ENCODE measurements at regions not wholly inside any gene's neighbourhood (a gene's known extent, or its start where the extent isn't known, plus 50 kb on each side); places are given as distances from the start of the nearest gene placed in this dataset.

DNA sequence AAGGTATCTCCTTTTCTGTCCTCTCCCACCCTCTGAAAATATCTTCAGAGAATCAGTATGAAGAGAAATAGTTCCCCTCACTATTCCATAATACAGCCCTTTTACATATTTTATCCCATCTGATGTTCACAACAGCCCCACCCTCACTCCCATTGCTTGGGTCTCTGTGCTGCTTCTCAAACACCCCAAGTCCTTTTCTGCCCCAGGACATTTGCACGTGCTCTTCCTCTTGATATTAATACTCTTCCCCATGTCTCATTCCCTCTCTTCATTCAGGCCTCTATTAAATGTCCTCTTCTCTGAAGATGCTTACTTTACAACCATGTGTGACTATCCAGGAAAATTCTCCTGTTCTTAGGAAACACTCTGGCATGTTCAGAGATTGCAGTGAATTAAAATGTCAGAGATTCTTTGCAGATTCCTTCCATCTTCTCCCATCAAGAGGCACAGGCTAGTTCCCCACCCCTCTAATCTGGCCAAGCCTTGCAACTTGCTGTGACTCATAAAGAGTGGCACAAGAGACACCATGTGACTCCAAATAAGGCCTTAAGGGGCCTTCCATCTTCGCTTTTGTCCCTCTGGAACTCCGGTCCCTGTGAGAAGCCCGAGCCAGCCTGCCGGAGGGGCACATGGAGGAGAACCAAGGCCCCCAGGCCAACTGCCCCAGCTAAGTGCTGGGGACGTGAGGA lies 128.5 kb downstream of the CHSY1 start:
- peaks cover 0 to 4% of the 10 kb centered on the region in 2 experiments; a peak in 1 of 5 replicates for H3K27me3 ChIP-seq (ENCODE audit: control insufficient read depth in 2 of 2, insufficient read depth in 2 of 2, low read length in 2 of 2)
- FAIRE-seq (no peak), DNase-seq (ENCODE audit: extremely low read depth in 1 of 4, low spot score in 3 of 4) (no peak), ATAC-seq (no peak)
- intact Hi-C loops (cut with micrococcal nuclease) (no loop called here), in situ Hi-C loops (cut with MboI) (no loop called here)
- no peak overlapping the region for H3K4me3 ChIP-seq
- peaks cover 2% of the 10 kb centered on the region; the same call in 1 of the 2 replicates for H3K9me3 ChIP-seq (replicated peaks; ENCODE audit: control insufficient read depth, insufficient read depth, low read depth, low read length)
- TF ChIP-seq RBM25 (IDR thresholded peaks at IDR 0.05; ENCODE audit: low read depth, low read length, severe bottlenecking): peak; percentile 68
- peak; percentile 75; the same call in 1 of the 2 replicates for TF ChIP-seq BCOR (IDR thresholded peaks at IDR 0.05)
- no peak for TF ChIP-seq CBX2 (IDR thresholded peaks at IDR 0.05; ENCODE audit: insufficient read depth, low read length, poor library complexity, severe bottlenecking)
- peak; percentile 42; the same call in 1 of the 2 replicates for TF ChIP-seq FOSL1 (tag; conservative IDR thresholded peaks at IDR 0.05)
- TF ChIP-seq KDM1A (IDR thresholded peaks at IDR 0.05): peak; percentile 14 to 35; a peak in 1 of 4 replicates
- TF ChIP-seq, protein P1, sequence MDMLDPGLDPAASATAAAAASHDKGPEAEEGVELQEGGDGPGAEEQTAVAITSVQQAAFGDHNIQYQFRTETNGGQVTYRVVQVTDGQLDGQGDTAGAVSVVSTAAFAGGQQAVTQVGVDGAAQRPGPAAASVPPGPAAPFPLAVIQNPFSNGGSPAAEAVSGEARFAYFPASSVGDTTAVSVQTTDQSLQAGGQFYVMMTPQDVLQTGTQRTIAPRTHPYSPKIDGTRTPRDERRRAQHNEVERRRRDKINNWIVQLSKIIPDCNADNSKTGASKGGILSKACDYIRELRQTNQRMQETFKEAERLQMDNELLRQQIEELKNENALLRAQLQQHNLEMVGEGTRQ (CRISPR knock-in tag; IDR thresholded peaks at IDR 0.05): 0 out of 2 replicates have a peak, but pooled peaks have one; percentile 2
- TF ChIP-seq ADNP (tag; IDR thresholded peaks at IDR 0.05): 0 out of 2 replicates have a peak, but pooled peaks have one; percentile 27
- TF ChIP-seq, protein P2, sequence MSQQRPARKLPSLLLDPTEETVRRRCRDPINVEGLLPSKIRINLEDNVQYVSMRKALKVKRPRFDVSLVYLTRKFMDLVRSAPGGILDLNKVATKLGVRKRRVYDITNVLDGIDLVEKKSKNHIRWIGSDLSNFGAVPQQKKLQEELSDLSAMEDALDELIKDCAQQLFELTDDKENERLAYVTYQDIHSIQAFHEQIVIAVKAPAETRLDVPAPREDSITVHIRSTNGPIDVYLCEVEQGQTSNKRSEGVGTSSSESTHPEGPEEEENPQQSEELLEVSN (IDR thresholded peaks at IDR 0.05; ENCODE audit: borderline replicate concordance in 1 of 2, extremely low read depth in 1 of 2, insufficient read depth in 1 of 2, insufficient read length in 1 of 2, low read depth in 1 of 2, low read length in 1 of 2, poor library complexity in 1 of 2, severe bottlenecking in 1 of 2): no peak
- no peak overlapping the region for H3K27ac ChIP-seq (ENCODE audit: extremely low read depth, low read depth, low read length)
- H3K9me1 ChIP-seq (ENCODE audit: control insufficient read depth, insufficient read depth, low read length): no peaks in the 10 kb centered on the region
- H3K4me1 ChIP-seq (replicated peaks in 1 of 2; ENCODE audit: control insufficient read depth in 2 of 2, insufficient read depth in 2 of 2, low read length in 2 of 2): peaks cover 5 to 17% of the 10 kb centered on the region in 2 experiments; a peak in 4 of 5 replicates
- no peak overlapping the region for H2AFZ ChIP-seq (ENCODE audit: low read depth, low read length)
- no TSS peak for BruUV-seq (replicated peaks)
- no peak overlapping the region for H3K4me2 ChIP-seq (ENCODE audit: insufficient read depth, low read length)
- no peak overlapping the region for H3K9ac ChIP-seq (ENCODE audit: insufficient read depth in 1 of 2, low read depth in 2 of 2, low read length in 2 of 2)
- WGBS (ENCODE audit: insufficient coverage, low coverage, missing lambda C conversion rate): 42% methylated on average over 6 of the region's 6 CpGs
- POLR2A ChIA-PET: interaction anchor here (0.7 kb wide), 1 partner anchor 22 kb away, joined by 3 read pairs; no protein-coding TSS in a partner anchor
- H3K79me2 ChIP-seq (ENCODE audit: control insufficient read depth, insufficient read depth, low read length): no peaks in the 10 kb centered on the region
- CTCF ChIA-PET (ENCODE audit: low intra/inter-chr PET ratio): no interaction called here
- H3K36me3 ChIP-seq (ENCODE audit: control insufficient read depth, insufficient read depth, low read length): no peaks in the 10 kb centered on the region
- no peaks in the 10 kb centered on the region; the same call in 1 of the 2 replicates for H4K20me1 ChIP-seq (replicated peaks; ENCODE audit: control insufficient read depth, insufficient read depth, low read length)
